ENCODE measurements at regions not wholly inside any gene's neighbourhood (a gene's known extent, or its start where the extent isn't known, plus 50 kb on each side); places are given as distances from the start of the nearest gene placed in this dataset.

DNA sequence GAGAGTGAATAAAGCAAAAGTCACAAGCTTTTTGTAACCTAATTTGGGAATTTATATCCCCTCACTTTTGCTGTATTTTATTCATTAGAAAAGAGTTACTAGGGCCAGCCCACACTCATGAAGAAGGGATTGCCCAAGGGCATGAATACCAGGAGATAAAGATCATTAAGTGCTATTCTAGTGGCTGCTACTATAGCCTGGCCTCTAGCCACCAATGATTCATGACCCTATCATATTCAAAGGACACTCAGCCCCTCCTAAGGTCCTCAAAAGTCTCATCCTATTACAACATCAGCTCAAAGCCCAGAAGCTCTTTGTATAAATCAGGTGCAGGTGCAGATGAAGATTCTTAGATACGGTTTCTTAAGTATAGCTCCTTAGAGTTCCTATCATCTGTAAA is 518.1 kb downstream of the TRHDE start:
- no peak overlapping the region for H3K4me3 ChIP-seq (ENCODE audit: low read depth, low read length)
- no peak for TF ChIP-seq CTCF (IDR thresholded peaks at IDR 0.05; ENCODE audit: low read depth, low read length, missing control alignments)
- no peak for DNase-seq (ENCODE audit: low read depth)

DNA sequence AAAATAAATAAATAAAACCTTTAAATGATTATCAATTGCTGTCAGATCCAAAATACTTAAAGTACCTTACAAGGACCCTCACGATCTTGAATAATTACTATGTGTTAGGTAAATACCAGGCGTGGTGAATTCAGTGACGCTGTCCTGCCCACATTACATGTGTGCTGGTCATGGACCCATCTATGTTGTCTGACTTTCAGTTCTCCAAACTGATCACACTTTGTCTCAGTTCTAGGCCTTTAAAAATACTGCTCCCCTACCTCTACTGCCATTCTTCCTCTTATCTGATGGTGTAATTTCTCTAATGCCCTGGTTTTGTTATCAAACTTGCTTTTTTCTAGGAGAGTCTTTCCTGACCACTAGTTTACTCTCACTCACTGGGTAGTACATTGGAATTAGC is 520.7 kb downstream of the TRHDE start:
- H3K4me3 ChIP-seq (ENCODE audit: low read depth, low read length) = no peak overlapping the region
- no peak for DNase-seq (ENCODE audit: low read depth)
- TF ChIP-seq CTCF (IDR thresholded peaks at IDR 0.05; ENCODE audit: low read depth, low read length, missing control alignments) = no peak

DNA sequence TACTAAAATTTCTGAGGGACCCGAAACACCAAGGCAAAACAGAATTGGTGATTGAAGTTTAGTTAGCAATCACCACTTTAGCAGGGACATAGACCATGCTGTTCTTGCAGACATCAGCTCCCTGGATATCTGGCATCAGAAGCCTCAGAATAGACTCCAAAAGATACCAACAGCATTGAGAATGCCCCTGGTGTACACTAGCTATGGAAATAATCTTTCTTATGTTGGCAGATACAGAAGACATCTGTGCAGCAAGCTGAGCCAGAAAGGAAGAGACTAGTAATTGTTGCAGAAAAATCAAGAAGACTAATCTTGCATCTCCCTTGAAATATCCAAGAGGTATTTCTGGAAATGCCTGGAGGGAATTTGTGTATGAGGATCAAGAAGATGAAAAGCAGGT is 521.6 kb downstream of the TRHDE start:
- DNase-seq (ENCODE audit: low read depth) = no peak
- no peak for TF ChIP-seq CTCF (IDR thresholded peaks at IDR 0.05; ENCODE audit: low read depth, low read length, missing control alignments)

DNA sequence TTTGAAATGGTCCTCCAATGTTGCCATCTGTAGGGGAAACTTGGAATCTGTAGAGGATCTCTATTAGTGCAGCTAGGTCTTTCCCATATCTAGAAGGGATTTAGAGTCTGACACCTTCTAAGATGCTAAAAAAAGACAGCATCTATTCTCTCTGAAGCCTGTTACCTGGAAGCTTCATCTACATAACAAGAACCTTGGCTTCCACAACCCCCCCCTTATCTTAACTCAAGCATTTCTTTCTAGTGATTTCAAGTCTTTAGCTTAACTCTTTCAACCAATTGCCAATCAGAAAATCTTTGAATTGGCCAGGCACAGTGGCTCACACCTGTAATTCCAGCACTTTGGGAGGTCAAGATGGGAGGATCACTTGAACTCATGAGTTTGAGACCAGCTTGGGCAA is 543.3 kb downstream of the TRHDE start:
- H3K4me3 ChIP-seq (ENCODE audit: low read depth, low read length) = no peak overlapping the region
- no peak for DNase-seq (ENCODE audit: low read depth)
- no peak for TF ChIP-seq CTCF (IDR thresholded peaks at IDR 0.05; ENCODE audit: low read depth, low read length, missing control alignments)

More for the DNA sequence above, 521.6 kb downstream of the TRHDE start:
- no peak overlapping the region for H3K4me3 ChIP-seq (ENCODE audit: low read depth, low read length)

DNA sequence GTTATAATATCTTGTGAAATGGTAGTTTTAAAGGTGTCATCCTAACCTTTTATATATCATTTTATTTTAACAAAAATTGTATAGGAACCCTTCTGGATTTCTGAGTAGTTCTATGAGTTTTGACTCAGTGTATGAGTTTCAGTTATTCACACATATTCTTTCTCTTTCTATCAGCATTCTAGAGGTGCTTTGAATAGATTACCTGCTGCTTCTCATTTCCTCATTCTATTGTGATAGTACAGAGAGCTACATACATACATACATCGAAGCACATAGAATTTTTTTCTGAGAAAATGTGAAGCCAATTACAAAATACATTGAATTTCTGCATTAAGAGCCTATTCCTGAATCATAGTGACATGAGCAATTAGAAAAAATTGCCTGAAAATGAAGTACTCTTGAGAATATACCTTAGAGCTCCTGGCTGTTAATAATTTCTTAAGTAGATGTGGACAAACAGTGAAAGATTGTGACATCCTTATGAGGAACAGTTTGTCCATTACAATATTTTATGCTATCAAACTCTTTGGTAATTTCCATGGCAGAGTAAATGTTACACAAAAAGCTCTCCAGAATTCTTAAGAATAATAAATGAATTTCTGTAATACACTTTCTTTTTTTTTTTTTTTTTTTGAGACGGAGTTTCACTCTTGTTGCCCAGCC is 556.6 kb downstream of the TRHDE start:
- no peak overlapping the region for H3K4me3 ChIP-seq (ENCODE audit: low read depth, low read length)
- no peak for DNase-seq (ENCODE audit: low read depth)
- TF ChIP-seq CTCF (IDR thresholded peaks at IDR 0.05; ENCODE audit: low read depth, low read length, missing control alignments) = no peak

GRCh38 chr12:72829838-72830237 is 557.7 kb downstream of the TRHDE start:
- no peak for TF ChIP-seq CTCF (IDR thresholded peaks at IDR 0.05; ENCODE audit: low read depth, low read length, missing control alignments)
- DNase-seq (ENCODE audit: low read depth) = no peak
- no peak overlapping the region for H3K4me3 ChIP-seq (ENCODE audit: low read depth, low read length)

DNA sequence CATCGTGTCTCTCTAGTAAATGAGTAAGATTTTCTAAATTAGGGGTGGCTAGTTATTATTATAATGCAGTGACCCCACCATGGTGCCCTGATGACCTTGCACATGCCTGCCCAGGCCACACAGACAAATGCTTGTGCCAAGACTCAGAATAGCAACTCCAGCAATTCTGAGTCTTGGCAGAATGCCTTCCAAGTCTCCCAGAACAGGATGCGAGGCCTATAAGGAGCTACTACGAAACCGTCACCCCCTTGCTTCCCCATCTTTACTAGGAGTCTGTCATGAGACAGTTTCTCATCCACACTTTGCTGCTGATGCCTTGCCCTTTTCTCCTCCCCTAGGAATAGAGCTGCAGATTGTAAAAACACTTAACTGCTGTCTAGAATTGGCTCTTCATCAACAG is 559.9 kb downstream of the TRHDE start:
- no peak overlapping the region for H3K4me3 ChIP-seq (ENCODE audit: low read depth, low read length)
- no peak for DNase-seq (ENCODE audit: low read depth)
- TF ChIP-seq CTCF (IDR thresholded peaks at IDR 0.05; ENCODE audit: low read depth, low read length, missing control alignments) = no peak
